Skeletal muscle satellite cell (primary cell): ENCODE measurements at regions not wholly inside any gene's neighbourhood (a gene's known extent, or its start where the extent isn't known, plus 50 kb on each side); places are given as distances from the start of the nearest gene placed in this dataset.

Experiments used
- H3K27me3 ChIP-seq: 2 replicates; pipeline ENCODE4 v1.7.0; 2013; ENCODE audit warnings: low read length; ENCODE audit not compliant: control insufficient read depth, insufficient read depth
- H3K36me3 ChIP-seq: 2 replicates; pipeline ENCODE4 v1.7.0; 2013; ENCODE audit warnings: mild to moderate bottlenecking, control low read depth, low read length; ENCODE audit not compliant: insufficient read depth
- H3K4me1 ChIP-seq: 2 replicates; pipeline ENCODE4 v1.7.0; 2013; ENCODE audit warnings: low read length; ENCODE audit not compliant: control insufficient read depth, insufficient read depth
- H3K4me2 ChIP-seq: 2 replicates; pipeline ENCODE4 v1.7.0; 2013; ENCODE audit warnings: mild to moderate bottlenecking, low read length
- H3K4me3 ChIP-seq: 2 replicates; pipeline ENCODE4 v1.7.0; 2013; ENCODE audit warnings: low read length
- H3K9ac ChIP-seq: 2 replicates; pipeline ENCODE4 v1.7.0; 2013; ENCODE audit warnings: mild to moderate bottlenecking, low read depth, low read length, moderate library complexity
- H3K9me3 ChIP-seq: replicated peaks from 2 replicates; pipeline ENCODE4 v1.7.0; 2013; ENCODE audit warnings: mild to moderate bottlenecking, control low read depth, low read length

DNA sequence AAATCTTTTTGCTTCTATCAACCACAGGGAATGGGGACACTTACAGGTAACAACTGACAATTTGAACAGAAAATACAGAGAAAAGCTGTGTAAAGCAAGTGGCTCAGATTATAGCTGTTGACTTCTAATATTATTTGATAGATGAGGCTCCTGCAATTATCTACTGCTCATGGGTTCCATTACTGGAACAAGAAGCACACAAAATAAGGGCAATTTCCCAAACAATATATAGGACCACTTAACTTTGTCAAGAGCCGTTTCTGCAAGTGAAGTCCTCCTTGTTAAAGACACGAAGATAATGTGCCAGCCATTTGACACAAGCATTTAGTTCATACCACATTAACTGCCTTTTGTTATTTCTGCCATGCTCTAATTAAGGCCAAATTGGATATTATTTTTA is 315.5 kb upstream of the ARID1B start:
- Histone ChIP-seq H3K27me3 (no peaks in the 10 kb centered on the region), H3K9me3 (no peaks in the 10 kb centered on the region), H3K36me3 (no peaks in the 10 kb centered on the region), H3K4me2 (no peak overlapping the region), H3K9ac (no peak overlapping the region), H3K4me1 (no peaks in the 10 kb centered on the region), H3K4me3 (no peak overlapping the region)

DNA sequence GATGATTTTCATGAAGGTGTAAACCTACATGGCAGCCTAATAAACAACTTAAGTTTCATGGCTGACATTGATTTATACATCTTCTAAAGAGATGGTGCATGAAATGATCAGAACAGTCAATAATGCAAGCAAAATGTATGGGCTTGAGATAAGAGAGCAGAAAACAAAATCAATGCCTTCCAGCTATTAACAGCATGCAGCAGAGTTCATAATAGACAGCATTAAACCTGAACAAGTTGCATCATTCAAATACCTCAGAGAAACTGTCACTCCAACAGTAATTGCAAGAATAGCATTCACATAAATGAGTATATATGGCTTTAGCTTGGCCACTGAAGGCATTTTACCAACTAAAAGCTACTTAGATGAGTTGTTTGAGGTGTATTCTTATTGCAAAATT is 319.6 kb upstream of the ARID1B start:
- Histone ChIP-seq H3K4me1 (no peaks in the 10 kb centered on the region), H3K4me2 (no peak overlapping the region), H3K9me3 (no peaks in the 10 kb centered on the region), H3K4me3 (no peak overlapping the region), H3K27me3 (no peaks in the 10 kb centered on the region), H3K36me3 (no peaks in the 10 kb centered on the region), H3K9ac (no peak overlapping the region)

DNA sequence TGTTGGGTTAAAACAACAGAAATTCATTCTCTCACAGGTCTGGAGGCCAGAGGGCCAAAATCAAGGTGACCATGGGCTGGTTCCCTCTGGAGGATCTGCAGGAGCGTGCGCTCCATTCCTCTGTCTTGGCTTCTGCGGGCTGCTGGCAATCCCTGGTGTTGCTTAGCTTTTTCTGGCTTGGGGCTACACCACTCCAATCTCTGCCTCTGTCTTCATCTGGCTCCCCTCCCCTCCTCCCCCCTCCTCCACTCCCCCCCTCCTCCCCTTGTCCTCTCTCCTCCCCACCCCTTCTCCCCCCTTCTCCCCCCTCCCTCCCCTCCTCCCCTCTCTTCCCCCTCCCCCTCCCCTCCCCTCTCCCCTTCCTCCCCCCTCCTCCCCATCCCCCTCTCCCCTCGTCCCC is 321.3 kb upstream of the ARID1B start:
- Histone ChIP-seq H3K36me3 (no peaks in the 10 kb centered on the region), H3K27me3 (no peaks in the 10 kb centered on the region), H3K4me2 (no peak overlapping the region), H3K4me1 (no peaks in the 10 kb centered on the region), H3K4me3 (no peak overlapping the region), H3K9ac (no peak overlapping the region), H3K9me3 (no peaks in the 10 kb centered on the region)

DNA sequence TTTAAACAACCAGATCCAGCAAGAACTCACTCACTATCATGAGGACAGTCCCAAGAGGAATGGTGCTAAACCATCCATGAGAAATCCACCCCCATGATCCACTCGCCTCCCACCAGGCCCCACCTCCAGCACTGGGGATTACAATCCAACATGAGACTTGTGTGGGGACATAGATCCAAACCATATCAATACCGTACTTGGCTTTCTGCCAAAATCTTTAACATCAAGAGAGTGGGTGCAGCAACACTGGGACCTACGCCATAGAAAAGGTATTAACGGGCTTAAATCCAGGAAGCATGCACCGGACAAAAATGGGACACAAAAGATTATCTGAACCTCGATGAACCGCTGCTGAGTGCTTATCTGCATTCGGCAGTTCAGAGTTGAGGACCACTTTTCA is 322.3 kb upstream of the ARID1B start:
- H3K9ac ChIP-seq = no peak overlapping the region
- no peak overlapping the region for H3K4me3 ChIP-seq
- no peaks in the 10 kb centered on the region for H3K27me3 ChIP-seq
- H3K9me3 ChIP-seq = no peaks in the 10 kb centered on the region
- H3K4me1 ChIP-seq = no peaks in the 10 kb centered on the region
- H3K4me2 ChIP-seq = no peak overlapping the region
- H3K36me3 ChIP-seq = no peaks in the 10 kb centered on the region

DNA sequence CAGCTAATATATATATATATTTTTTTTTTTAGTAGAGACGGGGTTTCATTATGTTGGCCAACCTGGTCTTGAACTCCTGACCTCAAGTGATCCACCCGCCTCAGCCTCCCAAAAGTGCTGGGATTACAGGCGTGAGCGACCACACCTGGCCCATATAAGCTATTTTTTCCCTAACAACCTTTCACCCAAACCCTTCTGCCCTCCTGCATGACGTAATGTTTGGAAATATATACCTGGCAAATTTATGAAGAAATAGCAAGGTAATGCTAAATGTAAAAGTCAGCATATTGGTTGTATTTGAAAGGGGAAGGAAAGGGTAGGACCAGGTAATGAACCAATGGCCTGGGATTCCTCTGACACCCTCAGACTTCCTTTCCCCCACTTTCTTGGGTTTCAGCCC is 325.5 kb upstream of the ARID1B start:
- no peaks in the 10 kb centered on the region for H3K9me3 ChIP-seq
- H3K9ac ChIP-seq = no peak overlapping the region
- no peak overlapping the region for H3K4me3 ChIP-seq
- no peaks in the 10 kb centered on the region for H3K27me3 ChIP-seq
- no peak overlapping the region for H3K4me2 ChIP-seq
- no peaks in the 10 kb centered on the region for H3K4me1 ChIP-seq
- no peaks in the 10 kb centered on the region for H3K36me3 ChIP-seq

DNA sequence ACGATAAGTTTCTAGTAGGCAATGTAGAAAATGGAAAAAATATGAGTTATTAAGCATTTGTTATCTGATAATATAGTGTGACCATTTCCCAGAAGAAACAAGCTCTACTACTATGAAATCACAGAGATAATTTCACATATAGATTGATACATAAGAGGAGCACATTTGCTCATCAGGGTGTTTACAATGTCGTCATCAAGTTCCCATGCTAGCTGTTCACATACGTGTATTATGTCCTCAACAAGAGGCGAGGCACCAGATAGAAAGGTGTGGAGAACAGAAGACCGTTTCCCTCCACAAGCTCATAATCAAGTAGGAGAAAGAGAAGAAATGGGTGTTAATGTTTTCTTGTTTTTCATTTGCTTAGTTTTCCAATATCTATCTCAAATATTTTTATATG is 326.1 kb upstream of the ARID1B start:
- H3K36me3 ChIP-seq = no peaks in the 10 kb centered on the region
- no peak overlapping the region for H3K4me2 ChIP-seq
- H3K27me3 ChIP-seq = no peaks in the 10 kb centered on the region
- no peaks in the 10 kb centered on the region for H3K9me3 ChIP-seq
- no peaks in the 10 kb centered on the region for H3K4me1 ChIP-seq
- no peak overlapping the region for H3K4me3 ChIP-seq
- H3K9ac ChIP-seq = no peak overlapping the region

DNA sequence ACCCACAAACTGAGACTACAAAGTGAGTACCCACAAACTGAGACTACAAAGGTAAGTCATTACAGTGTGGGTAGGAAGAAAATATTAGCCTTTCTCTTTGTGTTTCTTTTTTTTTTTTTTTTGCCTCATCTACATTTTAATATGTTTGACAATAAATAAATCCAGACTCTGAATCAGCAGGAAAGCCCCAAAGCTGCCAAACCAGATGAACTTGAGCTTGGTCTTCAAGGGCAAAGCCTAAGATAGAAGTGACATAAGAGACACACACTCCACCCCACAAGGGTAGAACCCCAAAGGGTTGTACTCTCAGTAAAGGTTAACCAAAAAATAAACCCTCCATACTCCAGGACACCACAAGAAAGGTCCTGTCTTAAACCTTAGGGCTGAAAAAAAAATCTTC is 326.8 kb upstream of the ARID1B start:
- Histone ChIP-seq H3K36me3 (no peaks in the 10 kb centered on the region), H3K27me3 (no peaks in the 10 kb centered on the region), H3K4me2 (no peak overlapping the region), H3K4me1 (no peaks in the 10 kb centered on the region), H3K9me3 (no peaks in the 10 kb centered on the region), H3K4me3 (no peak overlapping the region), H3K9ac (no peak overlapping the region)

DNA sequence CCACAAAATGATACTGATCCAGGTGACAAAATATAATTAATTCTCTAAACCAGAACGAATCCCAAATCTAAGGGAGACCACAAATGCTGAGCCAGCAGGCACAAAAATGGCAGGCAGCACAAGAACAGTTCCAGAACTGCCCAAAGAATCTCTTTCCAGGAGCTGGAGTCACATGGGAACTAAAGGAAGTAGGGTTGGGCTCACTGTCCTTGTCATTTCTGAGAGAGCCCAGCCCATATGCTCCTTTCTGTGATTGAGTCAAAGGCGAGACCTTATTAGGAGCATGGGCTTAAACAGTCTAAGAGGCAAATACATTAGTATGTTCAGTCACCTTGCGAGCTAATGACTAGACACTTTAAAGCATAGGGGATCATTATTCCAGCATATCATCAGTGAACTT is 327.6 kb upstream of the ARID1B start:
- Histone ChIP-seq H3K36me3 (no peaks in the 10 kb centered on the region), H3K4me3 (no peak overlapping the region), H3K4me1 (no peaks in the 10 kb centered on the region), H3K9ac (no peak overlapping the region), H3K4me2 (no peak overlapping the region), H3K9me3 (no peaks in the 10 kb centered on the region), H3K27me3 (no peaks in the 10 kb centered on the region)

DNA sequence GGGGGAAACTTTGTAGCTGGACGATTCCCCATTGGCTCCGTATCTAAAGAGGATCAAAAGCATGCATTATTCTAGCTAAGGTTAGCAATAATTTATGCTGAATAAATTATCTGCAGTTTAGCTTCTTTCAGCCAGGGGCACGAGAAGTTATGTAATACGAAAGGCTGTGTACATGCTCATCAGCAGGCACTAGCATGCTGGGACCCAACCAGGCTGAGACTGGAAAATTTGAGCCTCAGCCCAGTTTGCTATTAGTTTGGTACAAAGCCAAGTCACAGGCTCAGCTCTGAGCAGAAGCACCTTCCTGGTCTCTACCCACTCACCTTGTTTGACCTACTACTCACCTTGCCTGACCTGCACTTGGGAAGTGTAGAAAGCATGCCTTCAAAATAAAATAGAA is 328.1 kb upstream of the ARID1B start:
- Histone ChIP-seq H3K9me3 (no peaks in the 10 kb centered on the region), H3K4me1 (no peaks in the 10 kb centered on the region), H3K4me3 (no peak overlapping the region), H3K9ac (no peak overlapping the region), H3K36me3 (no peaks in the 10 kb centered on the region), H3K27me3 (no peaks in the 10 kb centered on the region), H3K4me2 (no peak overlapping the region)

DNA sequence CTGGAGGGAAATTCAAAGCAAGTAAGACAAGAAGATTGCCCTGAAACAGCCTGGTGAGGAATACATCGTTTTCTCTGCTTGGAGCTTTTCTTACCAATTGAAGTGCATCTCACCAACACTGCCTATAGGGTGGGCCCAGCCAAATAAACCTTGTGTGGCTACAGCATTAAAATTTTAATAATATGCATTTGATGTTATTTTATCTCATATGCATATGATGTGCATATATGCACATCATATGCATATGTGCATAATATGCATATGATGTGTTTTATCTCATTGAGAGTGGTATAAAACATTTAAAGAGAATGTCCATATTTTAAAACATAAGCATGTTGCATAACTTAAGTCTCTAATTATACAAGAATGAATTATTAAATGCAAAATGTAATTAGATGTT is 328.6 kb upstream of the ARID1B start:
- Histone ChIP-seq H3K9me3 (no peaks in the 10 kb centered on the region), H3K9ac (no peak overlapping the region), H3K27me3 (no peaks in the 10 kb centered on the region), H3K36me3 (no peaks in the 10 kb centered on the region), H3K4me2 (no peak overlapping the region), H3K4me3 (no peak overlapping the region), H3K4me1 (no peaks in the 10 kb centered on the region)

DNA sequence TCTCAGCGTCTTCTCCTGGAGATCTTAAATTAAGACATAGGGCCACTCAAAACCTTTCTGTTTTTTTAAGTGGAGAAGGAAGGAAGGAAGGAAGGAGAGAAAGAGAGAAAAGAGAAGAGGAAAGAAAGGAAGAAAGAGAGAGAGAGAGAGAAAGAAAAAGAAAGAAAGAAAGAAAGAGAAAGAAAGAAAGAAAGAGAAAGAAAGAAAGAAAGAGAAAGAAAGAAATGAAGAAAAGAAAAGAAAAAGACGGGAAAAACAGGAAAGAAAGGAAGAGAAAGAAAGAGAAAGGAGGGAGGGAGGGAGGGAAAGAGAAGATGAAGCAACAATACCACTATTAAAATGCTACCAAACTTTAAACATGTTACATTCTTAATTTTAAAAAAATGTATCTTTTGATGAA is 336.5 kb upstream of the ARID1B start:
- Histone ChIP-seq H3K4me1 (no peaks in the 10 kb centered on the region), H3K9ac (no peak overlapping the region), H3K36me3 (no peaks in the 10 kb centered on the region), H3K4me3 (no peak overlapping the region), H3K27me3 (peaks cover 5% of the 10 kb centered on the region), H3K9me3 (no peaks in the 10 kb centered on the region), H3K4me2 (no peak overlapping the region)

DNA sequence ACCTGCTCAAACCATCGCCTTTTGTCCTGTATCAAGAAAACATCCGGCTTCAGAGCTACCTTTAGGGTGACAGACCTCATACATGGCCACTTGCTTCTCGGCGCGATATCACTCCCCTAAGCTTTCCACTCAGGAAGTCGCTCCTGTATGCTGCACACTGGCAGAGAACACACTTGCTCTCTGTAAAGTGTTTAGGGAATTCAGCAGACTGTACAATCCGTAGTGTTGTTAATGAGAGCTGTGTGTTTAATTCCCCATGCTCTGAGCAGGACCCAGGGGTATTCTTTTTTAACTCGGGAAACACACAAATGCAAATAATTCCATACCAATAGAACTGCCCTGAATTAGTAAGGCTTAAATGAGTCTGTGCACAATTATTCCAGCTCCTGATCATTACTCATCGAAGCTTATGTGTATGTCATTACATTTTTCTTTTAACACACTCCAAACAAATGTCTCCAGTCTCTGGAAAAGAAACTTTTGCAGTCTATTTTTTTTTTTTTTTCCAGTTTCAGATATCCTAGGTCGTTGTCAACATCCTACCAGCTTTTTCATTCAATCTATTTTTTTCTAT is 338.7 kb upstream of the ARID1B start:
- H3K9ac ChIP-seq = no peak overlapping the region
- no peaks in the 10 kb centered on the region for H3K9me3 ChIP-seq
- no peak overlapping the region for H3K4me3 ChIP-seq
- no peak overlapping the region for H3K4me2 ChIP-seq
- H3K36me3 ChIP-seq = no peaks in the 10 kb centered on the region
- no peaks in the 10 kb centered on the region for H3K4me1 ChIP-seq
- H3K27me3 ChIP-seq = peaks cover 5% of the 10 kb centered on the region
